SK-N-SH (cell line): ENCODE measurements at regions not wholly inside any gene's neighbourhood (a gene's known extent, or its start where the extent isn't known, plus 50 kb on each side); places are given as distances from the start of the nearest gene placed in this dataset.
A peak's percentile ranks its signal among the peaks of the same experiment; 100 is the strongest.

Source experiments
- CTCF ChIA-PET: fragments of 300-600, 350-600 bp; formaldehyde crosslinking; extraction: SDS; loops from one replicate; lab custom pipeline; 2021; lab: Yijun Ruan, JAX
- POLR2A ChIA-PET: fragments of 350-600 bp; sonication (Branson Sonifier 250); formaldehyde crosslinking; extraction: SDS; loops from one replicate; lab custom pipeline; 2020; ENCODE audit warnings: antibody characterized with exemption, inconsistent platforms; lab: Yijun Ruan, JAX
- DNase-seq: peaks from one replicate; pipeline ENCODE4 v3.0.0; 2012
- H2AFZ ChIP-seq: fragments of 200-600 bp; sonication (generic); 2 replicates; pipeline ENCODE4 v1.8.1; 2016; ENCODE audit warnings: antibody characterized with exemption, mild to moderate bottlenecking, low read depth
- H3F3A ChIP-seq: fragments of 200-600 bp; sonication (generic); replicated peaks from 2 replicates; pipeline ENCODE3; 2016; ENCODE audit warnings: antibody characterized with exemption, mild to moderate bottlenecking; ENCODE audit not compliant: insufficient read depth
- H3K27ac ChIP-seq, 2 experiments: fragments of 200-500 bp in 1 of 2; fragments of 200-600 bp in 1 of 2; sonication (Bioruptor generic) in 1 of 2; sonication (generic), shearing (Covaris generic) in 1 of 2; 2 replicates each; pipeline versions ENCODE4 v1.5.1 to v1.6.1; 2014 to 2016; ENCODE audit warnings: low read depth in 2 of 2, inconsistent platforms in 1 of 2, low read length in 1 of 2, mild to moderate bottlenecking in 1 of 2, mixed read lengths in 1 of 2
- H3K27me3 ChIP-seq: fragments of 200-600 bp; sonication (generic), shearing (Covaris generic); 2 replicates; pipeline ENCODE4 v1.6.1; 2016; ENCODE audit warnings: mixed run types; ENCODE audit not compliant: insufficient read depth
- H3K36me3 ChIP-seq, 2 experiments: fragments of 200-500 bp in 1 of 2; fragments of 200-600 bp in 1 of 2; sonication (Bioruptor generic) in 1 of 2; sonication (generic) in 1 of 2; replicated peaks in 1 of 2; 2 replicates each; pipeline versions ENCODE3 to v1.5.1; 2014 to 2016; ENCODE audit warnings: low read length in 1 of 2, mild to moderate bottlenecking in 1 of 2; ENCODE audit not compliant: insufficient read depth in 2 of 2, control insufficient read depth in 1 of 2
- H3K4me1 ChIP-seq, 2 experiments: fragments of 200-500 bp in 1 of 2; fragments of 200-600 bp in 1 of 2; sonication (Bioruptor generic) in 1 of 2; sonication (generic), shearing (Covaris generic) in 1 of 2; 2 replicates each; pipeline versions ENCODE4 v1.5.1 to v1.6.1; 2014 to 2016; ENCODE audit warnings: low read depth in 1 of 2, low read length in 1 of 2, mixed run types in 1 of 2; ENCODE audit not compliant: insufficient read depth in 2 of 2, control insufficient read depth in 1 of 2
- H3K4me2 ChIP-seq: fragments of 200-600 bp; sonication (generic), shearing (Covaris generic); 2 replicates; pipeline ENCODE4 v1.6.1; 2017; ENCODE audit warnings: mixed run types
- H3K4me3 ChIP-seq, 2 experiments: fragments of 200-500 bp in 1 of 2; fragments of 200-600 bp in 1 of 2; sonication (Bioruptor generic) in 1 of 2; sonication (generic), shearing (Covaris generic) in 1 of 2; 2 replicates each; pipeline versions ENCODE4 v1.5.1 to v1.8.1; 2014 to 2016; ENCODE audit warnings: low read depth in 2 of 2, inconsistent platforms in 1 of 2, low read length in 1 of 2, mild to moderate bottlenecking in 1 of 2, mixed read lengths in 1 of 2, moderate library complexity in 1 of 2
- H3K79me2 ChIP-seq: fragments of 200-600 bp; sonication (generic); 2 replicates; pipeline ENCODE4 v1.8.1; 2017; ENCODE audit warnings: mild to moderate bottlenecking; ENCODE audit not compliant: insufficient read depth
- H3K9ac ChIP-seq: fragments of 200-600 bp; sonication (generic); 2 replicates; pipeline ENCODE4 v1.6.1; 2017; ENCODE audit warnings: mixed run types
- H3K9me2 ChIP-seq: fragments of 200-600 bp; sonication (generic); 2 replicates; pipeline ENCODE4 v1.6.1; 2017; ENCODE audit warnings: mixed run types
- H3K9me3 ChIP-seq: fragments of 200-600 bp; sonication (generic); 2 replicates; pipeline ENCODE4 v1.6.1; 2017; ENCODE audit warnings: mixed run types, mild to moderate bottlenecking, moderate library complexity
- H4K20me1 ChIP-seq: fragments of 200-600 bp; sonication (generic); 2 replicates; pipeline ENCODE4 v1.6.1; 2017; ENCODE audit warnings: mild to moderate bottlenecking, mixed run types; ENCODE audit not compliant: insufficient read depth
- CHD2 ChIP-seq: fragments of 150-350 bp; IDR thresholded peaks from 2 replicates; pipeline ENCODE4 v1.6.1; 2018; ENCODE audit warnings: low read length; ENCODE audit not compliant: partially characterized antibody
- ELF1 ChIP-seq: IDR thresholded peaks from 2 replicates; pipeline ENCODE4 v1.4.0; 2012
- FOXJ3 ChIP-seq: sonication (generic); formaldehyde crosslinking; IDR thresholded peaks from 2 replicates; pipeline ENCODE4 v1.5.1; 2020; ENCODE audit warnings: mild to moderate bottlenecking, missing genetic modification reagents
- FOXM1 ChIP-seq: IDR thresholded peaks from 2 replicates; pipeline ENCODE4 v1.4.0; 2012; ENCODE audit warnings: low read depth, mild to moderate bottlenecking
- MEF2A ChIP-seq: IDR thresholded peaks from 2 replicates; pipeline ENCODE4 v1.4.0; 2012; ENCODE audit warnings: low read depth, borderline replicate concordance
- MXI1 ChIP-seq: IDR thresholded peaks from 2 replicates; pipeline ENCODE4 v1.6.1; 2012; ENCODE audit warnings: mild to moderate bottlenecking, low read depth, low read length, improper control_type of control experiment
- NFIC ChIP-seq: IDR thresholded peaks from 2 replicates; pipeline ENCODE4 v1.4.0; 2012; ENCODE audit warnings: borderline replicate concordance
- RAD21 ChIP-seq: IDR thresholded peaks from 2 replicates; pipeline ENCODE4 v1.6.1; 2012; ENCODE audit warnings: mild to moderate bottlenecking, low read length
- RFX5 ChIP-seq: IDR thresholded peaks from 2 replicates; pipeline ENCODE4 v1.6.1; 2012; ENCODE audit warnings: mild to moderate bottlenecking, improper control_type of control experiment, low read length
- SIN3A ChIP-seq: IDR thresholded peaks from 2 replicates; pipeline ENCODE4 v1.6.1; 2012; ENCODE audit warnings: low read depth, mild to moderate bottlenecking, low read length, moderate library complexity, borderline replicate concordance
- SMC3 ChIP-seq: IDR thresholded peaks from 2 replicates; pipeline ENCODE4 v1.6.1; 2012; ENCODE audit warnings: low read depth, low read length, improper control_type of control experiment
- TAF1 ChIP-seq: IDR thresholded peaks from 2 replicates; pipeline ENCODE4 v1.6.1; 2012; ENCODE audit warnings: low read depth, mild to moderate bottlenecking, low read length, moderate library complexity, borderline replicate concordance
- WGBS: methylation state at CpG from one replicate; pipeline ENCODE4 v1.1.6; 2017; ENCODE audit warnings: low lambda C conversion rate; 5-methylcytosine and 5-hydroxymethylcytosine counted together
- TF ChIP-seq, protein P1 (sequence below): fragments of 150-350 bp; IDR thresholded peaks from 2 replicates; pipeline ENCODE4 v1.6.1; 2017; ENCODE audit warnings: antibody characterized with exemption, low read length, low read depth, borderline replicate concordance
- TF ChIP-seq, protein P2 (sequence below): fragments of 200-600 bp; sonication (generic); IDR thresholded peaks from 2 replicates; pipeline ENCODE4 v1.6.1; 2017; ENCODE audit warnings: antibody characterized with exemption, mild to moderate bottlenecking, moderate library complexity
- TF ChIP-seq, protein P3 (sequence below): fragments of 150-350 bp; IDR thresholded peaks from 2 replicates; pipeline ENCODE4 v1.6.1; 2016; ENCODE audit warnings: mild to moderate bottlenecking, low read depth, low read length

DNA sequence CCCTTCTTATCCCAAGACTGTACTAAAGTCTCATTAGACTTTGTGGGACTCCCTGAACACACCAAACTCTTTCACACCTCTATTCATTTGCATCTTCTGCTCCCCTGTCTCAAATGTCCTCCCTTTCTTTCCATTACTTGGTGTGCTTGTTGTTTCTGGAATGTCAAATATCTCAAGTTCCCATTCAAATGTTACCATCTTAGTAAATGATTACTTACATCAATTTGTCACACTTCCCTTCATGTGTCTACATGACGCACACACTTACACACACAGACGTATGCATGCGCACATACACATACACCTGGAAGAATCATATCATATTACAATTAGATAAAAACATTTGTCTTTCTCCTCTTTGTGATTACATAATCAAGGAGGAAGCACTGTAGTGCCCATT is 210.8 kb upstream of the TEX13C start:
- no peaks in the 10 kb centered on the region for H3K9me2 ChIP-seq
- no peak overlapping the region for H3K4me3 ChIP-seq
- no peaks in the 10 kb centered on the region for H3K9me3 ChIP-seq
- no peak for TF ChIP-seq RFX5
- no peak for TF ChIP-seq MXI1
- TF ChIP-seq SIN3A, result no peak
- TF ChIP-seq SMC3, result no peak
- TF ChIP-seq MEF2A, result no peak
- no peak for TF ChIP-seq FOXJ3 (CRISPR knock-in tag)
- no peak for TF ChIP-seq CHD2
- TF ChIP-seq TAF1, result no peak
- TF ChIP-seq, protein P1, sequence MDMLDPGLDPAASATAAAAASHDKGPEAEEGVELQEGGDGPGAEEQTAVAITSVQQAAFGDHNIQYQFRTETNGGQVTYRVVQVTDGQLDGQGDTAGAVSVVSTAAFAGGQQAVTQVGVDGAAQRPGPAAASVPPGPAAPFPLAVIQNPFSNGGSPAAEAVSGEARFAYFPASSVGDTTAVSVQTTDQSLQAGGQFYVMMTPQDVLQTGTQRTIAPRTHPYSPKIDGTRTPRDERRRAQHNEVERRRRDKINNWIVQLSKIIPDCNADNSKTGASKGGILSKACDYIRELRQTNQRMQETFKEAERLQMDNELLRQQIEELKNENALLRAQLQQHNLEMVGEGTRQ, result no peak
- TF ChIP-seq FOXM1, result no peak
- H2AFZ ChIP-seq, result no peak overlapping the region
- H3K79me2 ChIP-seq, result no peaks in the 10 kb centered on the region
- CTCF ChIA-PET, result no interaction called here
- H3K27me3 ChIP-seq, result no peaks in the 10 kb centered on the region
- H3K4me2 ChIP-seq, result no peak overlapping the region
- POLR2A ChIA-PET, result no interaction called here
- H3K36me3 ChIP-seq, result no peaks in the 10 kb centered on the region
- H3F3A ChIP-seq, result no peaks in the 10 kb centered on the region
- H3K27ac ChIP-seq, result no peak overlapping the region
- 73% methylated on average over 3 of the region's 3 CpGs for WGBS
- no peaks in the 10 kb centered on the region for H3K4me1 ChIP-seq
- no peak overlapping the region for H3K9ac ChIP-seq
- H4K20me1 ChIP-seq, result no peaks in the 10 kb centered on the region
- no peak for DNase-seq

DNA sequence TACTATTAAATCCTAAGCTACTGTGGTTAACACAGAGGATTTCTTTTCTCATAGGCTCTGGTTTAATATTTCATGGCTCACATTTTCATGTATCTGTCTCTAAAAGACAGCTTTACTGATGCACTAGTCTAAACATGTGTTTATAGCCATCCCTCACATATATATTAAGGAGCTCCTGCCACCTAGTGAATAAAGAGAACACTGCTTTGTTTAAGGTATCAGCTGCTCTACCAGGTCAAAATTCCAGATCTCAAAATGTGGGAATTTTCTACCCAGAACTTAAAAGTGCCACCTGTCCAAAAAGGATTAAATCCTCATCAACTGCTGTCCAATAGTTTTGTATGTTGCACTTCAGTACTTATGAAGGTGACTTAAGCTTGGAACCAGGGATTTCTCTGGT is 188.5 kb upstream of the TEX13C start:
- no peaks in the 10 kb centered on the region for H3K79me2 ChIP-seq
- H3K4me2 ChIP-seq, result no peak overlapping the region
- ChIA-PET CTCF (interaction anchor here (0.7 to 2.2 kb wide), 10 partner anchors 11 to 763 kb away, joined by 3 to 15 read pairs (median 5); no protein-coding TSS in a partner anchor), POLR2A (no interaction called here)
- H3F3A ChIP-seq, result no peaks in the 10 kb centered on the region
- H3K9me2 ChIP-seq, result no peaks in the 10 kb centered on the region
- no peak overlapping the region for H3K9ac ChIP-seq
- H2AFZ ChIP-seq, result no peak overlapping the region
- H3K27ac ChIP-seq, result no peak overlapping the region
- no peaks in the 10 kb centered on the region for H4K20me1 ChIP-seq
- H3K4me1 ChIP-seq, result no peaks in the 10 kb centered on the region
- TF ChIP-seq SIN3A, result no peak
- TF ChIP-seq, protein P2, sequence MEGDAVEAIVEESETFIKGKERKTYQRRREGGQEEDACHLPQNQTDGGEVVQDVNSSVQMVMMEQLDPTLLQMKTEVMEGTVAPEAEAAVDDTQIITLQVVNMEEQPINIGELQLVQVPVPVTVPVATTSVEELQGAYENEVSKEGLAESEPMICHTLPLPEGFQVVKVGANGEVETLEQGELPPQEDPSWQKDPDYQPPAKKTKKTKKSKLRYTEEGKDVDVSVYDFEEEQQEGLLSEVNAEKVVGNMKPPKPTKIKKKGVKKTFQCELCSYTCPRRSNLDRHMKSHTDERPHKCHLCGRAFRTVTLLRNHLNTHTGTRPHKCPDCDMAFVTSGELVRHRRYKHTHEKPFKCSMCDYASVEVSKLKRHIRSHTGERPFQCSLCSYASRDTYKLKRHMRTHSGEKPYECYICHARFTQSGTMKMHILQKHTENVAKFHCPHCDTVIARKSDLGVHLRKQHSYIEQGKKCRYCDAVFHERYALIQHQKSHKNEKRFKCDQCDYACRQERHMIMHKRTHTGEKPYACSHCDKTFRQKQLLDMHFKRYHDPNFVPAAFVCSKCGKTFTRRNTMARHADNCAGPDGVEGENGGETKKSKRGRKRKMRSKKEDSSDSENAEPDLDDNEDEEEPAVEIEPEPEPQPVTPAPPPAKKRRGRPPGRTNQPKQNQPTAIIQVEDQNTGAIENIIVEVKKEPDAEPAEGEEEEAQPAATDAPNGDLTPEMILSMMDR, result peak; percentile 33; the same call in 1 of the 2 replicates
- peak; percentile 49 for TF ChIP-seq RAD21
- TF ChIP-seq RFX5, result no peak
- TF ChIP-seq, protein P3, sequence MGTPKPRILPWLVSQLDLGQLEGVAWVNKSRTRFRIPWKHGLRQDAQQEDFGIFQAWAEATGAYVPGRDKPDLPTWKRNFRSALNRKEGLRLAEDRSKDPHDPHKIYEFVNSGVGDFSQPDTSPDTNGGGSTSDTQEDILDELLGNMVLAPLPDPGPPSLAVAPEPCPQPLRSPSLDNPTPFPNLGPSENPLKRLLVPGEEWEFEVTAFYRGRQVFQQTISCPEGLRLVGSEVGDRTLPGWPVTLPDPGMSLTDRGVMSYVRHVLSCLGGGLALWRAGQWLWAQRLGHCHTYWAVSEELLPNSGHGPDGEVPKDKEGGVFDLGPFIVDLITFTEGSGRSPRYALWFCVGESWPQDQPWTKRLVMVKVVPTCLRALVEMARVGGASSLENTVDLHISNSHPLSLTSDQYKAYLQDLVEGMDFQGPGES, result no peak
- no peak for TF ChIP-seq NFIC
- no peak for TF ChIP-seq ELF1
- no peaks in the 10 kb centered on the region for H3K9me3 ChIP-seq
- no peaks in the 10 kb centered on the region for H3K36me3 ChIP-seq
- DNase-seq, result no peak
- no peak overlapping the region for H3K4me3 ChIP-seq
- H3K27me3 ChIP-seq, result no peaks in the 10 kb centered on the region
